NCI-H2029 (cell line): ENCODE measurements at regions not wholly inside any gene's neighbourhood (a gene's known extent, or its start where the extent isn't known, plus 50 kb on each side); places are given as distances from the start of the nearest gene placed in this dataset.
"Not testable (repeated sequence)": the region's sequence is repeated elsewhere in the genome, so short reads cannot be mapped to it uniquely, and the experiment has no call there.

ENCODE experiments used
- DNase-seq: peaks from one replicate; lab custom pipeline; 2025; lab: John Stamatoyannopoulos, UW

DNA sequence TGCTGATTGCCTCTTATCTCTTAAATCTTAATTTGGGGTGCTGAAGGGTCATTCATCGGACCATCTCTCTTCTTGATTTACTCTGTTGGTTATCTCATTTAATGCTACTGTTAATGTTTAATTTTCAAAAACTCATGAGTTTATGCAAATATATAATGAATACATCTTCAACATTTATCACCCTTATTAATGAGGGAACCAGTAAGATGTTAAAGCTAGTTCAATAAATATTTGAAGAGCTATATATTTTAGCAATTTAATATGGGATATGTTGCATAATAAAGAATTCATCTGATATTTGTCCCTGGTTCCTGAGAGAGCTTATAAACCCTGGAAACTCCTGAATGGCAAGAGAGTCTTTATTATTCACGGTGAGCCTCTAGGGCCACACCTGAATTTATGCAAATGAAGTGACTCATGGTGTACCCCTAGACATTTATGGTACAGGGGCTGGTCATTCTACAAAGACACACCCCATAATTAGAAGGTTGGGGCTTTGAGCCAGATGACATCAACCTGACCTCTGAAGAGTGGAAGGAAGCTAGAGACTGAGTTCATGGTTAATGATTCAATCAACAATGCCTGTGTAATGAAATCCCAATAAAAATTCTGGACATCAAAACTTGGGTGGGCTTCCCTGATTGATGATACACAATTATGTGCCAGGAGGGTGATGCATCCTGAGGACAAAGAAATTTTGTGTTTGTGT lies 339.5 kb upstream of the ZNF608 start:
- no peak for DNase-seq

DNA sequence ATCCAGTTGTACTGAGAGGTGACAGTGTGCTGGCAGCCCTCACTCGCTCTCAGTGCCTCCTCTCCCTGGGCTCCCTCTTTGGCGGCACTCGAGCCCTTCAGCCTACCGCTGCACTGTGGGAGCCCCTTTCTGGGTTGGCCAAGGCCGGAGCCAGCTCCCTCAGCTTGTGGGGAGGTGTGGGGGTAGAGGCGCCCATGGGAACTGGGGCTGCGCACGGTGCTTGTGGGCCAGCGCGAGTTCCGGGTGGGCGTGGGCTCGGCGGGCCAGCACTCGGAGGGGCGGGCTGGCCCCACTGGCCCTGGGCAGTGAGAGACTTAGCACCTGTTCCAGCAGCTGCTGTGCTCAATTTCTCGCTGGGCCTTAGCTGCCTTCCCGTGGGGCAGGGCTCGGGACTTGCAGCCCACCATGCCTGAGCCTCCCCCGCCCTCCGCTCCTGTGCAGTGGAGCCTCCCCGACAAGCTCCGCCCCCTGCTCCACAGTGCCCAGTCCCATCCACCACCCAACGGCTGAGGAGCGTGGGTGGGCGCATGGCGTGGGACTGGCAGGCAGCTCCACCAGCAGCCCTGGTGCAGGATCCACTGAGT lies 342.2 kb upstream of the ZNF608 start:
- DNase-seq, result no peak

DNA sequence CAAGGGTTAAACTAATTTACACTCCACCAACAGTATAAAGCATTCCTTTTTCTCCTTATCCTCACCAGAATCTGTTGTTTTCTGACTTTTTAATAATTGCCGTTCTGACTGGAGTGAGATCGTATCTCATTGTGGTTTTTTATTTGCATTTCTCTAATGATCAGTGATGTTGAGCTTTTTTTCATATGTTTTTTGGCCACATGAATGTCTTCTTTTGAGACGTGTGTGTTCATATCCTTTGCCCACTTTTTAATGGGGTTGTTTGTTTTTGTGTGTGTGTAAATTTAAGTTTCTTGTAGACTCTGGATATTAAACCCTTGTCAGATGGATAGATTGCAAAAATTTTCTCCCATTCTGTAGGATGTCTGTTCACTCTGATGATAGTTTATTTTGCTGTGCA lies 345.7 kb upstream of the ZNF608 start:
- not testable (repeated sequence) for DNase-seq

DNA sequence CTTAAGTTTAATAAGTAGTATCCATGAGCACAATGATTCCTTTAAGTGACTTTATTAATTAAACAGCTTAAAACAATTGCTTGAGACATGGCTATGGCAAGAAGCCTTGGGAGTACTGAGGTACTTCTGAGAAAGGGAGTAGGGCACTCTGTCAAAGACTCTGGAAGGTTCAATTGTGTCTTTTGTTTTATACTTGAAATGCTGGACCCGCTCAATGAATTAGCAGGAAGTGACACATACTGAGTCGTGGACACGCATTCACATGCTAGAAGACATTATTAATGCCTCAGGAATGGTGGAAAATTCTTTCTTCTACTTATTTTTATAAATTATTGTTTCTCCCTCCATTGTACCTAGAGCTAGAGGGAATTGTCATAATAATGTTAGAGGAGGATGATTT lies 347.3 kb upstream of the ZNF608 start:
- DNase-seq, result no peak

- DNase-seq, result no peak
Measured at GRCh38 chr5:125100342-125100741, 353.9 kb upstream of the ZNF608 start.

- DNase-seq, result no peak
Measured at GRCh38 chr5:125100951-125101350, 354.5 kb upstream of the ZNF608 start.

DNA sequence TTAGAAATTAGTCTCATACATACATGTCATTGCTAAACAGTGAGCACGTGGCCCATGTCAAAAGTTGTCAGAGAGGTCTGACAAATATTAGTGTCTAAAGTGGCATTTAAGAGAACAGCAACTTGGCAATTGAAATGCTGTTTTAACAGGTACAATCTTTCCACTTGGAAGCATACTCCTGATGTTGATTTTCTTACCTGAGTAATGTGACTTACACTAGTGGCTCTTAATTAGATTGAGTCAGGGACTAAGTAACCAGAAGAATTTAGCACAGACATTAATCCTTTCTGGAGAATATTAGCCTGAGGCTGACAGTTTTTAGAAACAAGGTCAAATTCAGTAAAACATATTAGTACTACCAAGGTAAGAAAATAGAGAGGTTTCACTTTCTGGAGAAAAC lies 357.0 kb upstream of the ZNF608 start:
- DNase-seq, result no peak

DNA sequence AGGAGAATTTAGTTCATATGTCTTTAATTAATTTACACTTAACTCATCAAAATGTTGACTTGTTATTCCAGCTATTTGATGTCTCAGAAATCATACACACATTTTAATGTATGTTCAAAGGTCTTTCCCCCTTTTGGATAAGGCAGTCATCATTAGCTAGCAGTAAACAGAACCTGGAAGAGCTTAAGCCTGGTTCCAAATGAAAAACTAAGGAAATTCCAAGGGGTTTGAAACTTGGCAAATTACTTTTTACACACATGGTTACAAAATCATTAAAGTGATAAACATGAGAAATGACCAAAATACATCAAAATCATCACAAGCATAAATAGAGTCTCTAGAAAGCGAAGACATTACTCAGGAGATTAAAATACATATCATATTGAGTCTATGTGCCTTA lies 359.8 kb upstream of the ZNF608 start:
- no peak for DNase-seq

DNA sequence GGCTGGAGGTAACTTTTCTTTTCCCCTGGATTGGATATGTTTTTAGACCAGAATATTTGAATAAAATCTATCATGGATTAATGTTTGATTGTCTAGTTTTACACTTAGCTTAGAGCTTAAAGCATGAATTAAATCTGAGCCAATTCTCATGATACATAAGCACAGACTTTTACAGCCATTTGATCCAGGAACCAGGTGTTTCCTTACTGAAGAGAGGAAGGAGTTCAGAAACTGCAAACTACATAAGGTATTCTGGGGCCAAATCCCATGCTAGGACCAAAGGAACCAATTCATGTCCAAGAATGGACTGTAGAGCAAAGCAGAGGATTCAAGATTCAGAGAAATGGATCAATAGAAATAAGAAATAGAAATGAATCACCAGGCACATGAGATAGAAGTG lies 360.4 kb upstream of the ZNF608 start:
- DNase-seq, result no peak

DNA sequence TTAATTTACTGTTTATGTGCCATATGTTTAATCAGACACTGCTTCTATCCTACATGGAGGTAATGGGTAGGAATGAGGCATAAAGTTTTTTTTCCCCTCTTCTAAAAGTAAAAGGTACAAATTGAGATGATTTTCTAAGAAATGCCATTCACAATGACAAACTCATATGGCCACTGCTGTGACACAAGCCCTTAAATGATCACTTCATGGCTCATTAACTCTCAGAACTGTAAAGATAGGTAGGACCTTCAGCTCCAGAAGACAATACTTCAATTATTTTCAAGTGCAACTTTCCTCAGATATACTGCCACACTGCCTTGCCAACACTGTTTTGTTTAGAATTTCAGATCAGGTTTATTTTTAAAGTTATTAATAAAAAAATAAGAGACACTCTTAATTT lies 362.9 kb upstream of the ZNF608 start:
- DNase-seq, result no peak

DNA sequence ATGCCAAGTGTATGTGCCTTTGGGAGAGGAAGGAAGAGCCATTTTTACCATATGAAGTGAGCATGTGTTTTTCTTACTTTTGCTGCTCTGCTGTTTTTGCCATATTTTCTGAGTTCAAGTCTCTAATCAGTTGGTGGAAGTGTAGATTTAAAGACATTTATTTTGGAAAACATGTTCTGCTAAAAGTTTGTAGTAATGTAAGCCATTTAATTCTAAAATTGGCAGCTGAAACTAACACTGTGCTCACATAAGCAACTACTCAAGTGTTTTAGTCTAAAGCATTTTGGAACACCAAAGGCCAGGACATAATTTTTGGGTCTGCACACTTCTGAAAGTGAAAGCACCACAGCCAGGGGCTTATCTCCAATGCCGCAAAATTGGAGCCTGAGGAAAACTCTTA lies 363.4 kb upstream of the ZNF608 start:
- DNase-seq, result no peak

- no peak for DNase-seq
Measured at GRCh38 chr5:125112196-125112595, 365.8 kb upstream of the ZNF608 start.

DNA sequence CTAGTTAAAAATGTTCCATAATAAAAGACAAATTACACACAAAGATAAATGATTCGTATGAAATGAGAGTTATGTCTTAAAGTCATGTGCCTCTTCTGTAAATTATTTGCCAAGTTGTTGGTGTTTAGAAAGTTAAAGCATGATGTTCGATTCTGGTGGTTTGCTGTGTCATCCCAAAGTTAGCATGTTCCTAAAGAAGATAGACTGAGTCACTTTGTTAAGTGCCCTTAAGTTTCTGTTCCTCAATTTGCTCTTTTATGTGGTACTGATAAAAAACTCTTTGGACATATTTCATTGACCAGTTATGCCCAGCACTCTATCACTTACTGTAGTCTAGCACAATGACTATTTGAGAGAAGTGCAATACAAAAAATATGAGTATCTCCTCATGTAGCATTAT lies 366.9 kb upstream of the ZNF608 start:
- DNase-seq, result no peak

DNA sequence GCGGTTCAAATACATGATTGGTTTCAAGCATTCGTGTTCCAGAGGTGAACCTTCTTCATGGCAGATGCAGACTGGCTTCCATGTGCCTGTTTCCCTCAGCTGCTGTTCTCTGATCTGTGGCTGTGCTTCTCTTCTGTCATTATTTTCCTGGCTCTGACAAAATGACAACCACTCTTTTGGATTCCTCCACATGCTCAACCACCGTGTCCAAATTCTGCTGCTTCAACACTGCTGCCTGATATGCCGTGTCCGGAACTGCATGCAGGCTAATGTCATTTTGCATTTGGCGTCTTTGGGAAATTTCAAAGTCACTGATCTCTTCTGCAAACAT lies 368.7 kb upstream of the ZNF608 start:
- no peak for DNase-seq

- no peak for DNase-seq
Measured at GRCh38 chr5:125117566-125117965, 371.1 kb upstream of the ZNF608 start.

DNA sequence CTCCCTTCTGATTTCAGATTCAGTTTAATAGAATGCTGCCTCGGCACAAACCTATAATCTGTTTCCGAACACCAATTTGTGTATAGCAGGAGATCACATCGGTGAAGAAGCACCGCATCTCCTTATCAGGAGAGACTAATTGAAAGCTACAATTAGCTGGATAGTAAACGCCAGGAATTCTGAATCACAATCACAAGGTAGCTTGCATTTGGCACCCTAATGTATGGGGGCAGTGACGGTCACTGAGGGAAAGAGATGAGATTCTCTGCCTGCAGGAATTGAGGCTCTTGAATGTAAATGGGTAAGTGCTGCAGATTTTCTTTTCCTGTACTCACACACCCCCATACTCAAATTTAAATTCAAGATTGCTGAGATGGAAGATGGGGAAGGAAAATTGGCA lies 373.6 kb upstream of the ZNF608 start:
- no peak for DNase-seq

GRCh38 chr5:125125031-125125823 lies 378.8 kb upstream of the ZNF608 start:
- no peak for DNase-seq

DNA sequence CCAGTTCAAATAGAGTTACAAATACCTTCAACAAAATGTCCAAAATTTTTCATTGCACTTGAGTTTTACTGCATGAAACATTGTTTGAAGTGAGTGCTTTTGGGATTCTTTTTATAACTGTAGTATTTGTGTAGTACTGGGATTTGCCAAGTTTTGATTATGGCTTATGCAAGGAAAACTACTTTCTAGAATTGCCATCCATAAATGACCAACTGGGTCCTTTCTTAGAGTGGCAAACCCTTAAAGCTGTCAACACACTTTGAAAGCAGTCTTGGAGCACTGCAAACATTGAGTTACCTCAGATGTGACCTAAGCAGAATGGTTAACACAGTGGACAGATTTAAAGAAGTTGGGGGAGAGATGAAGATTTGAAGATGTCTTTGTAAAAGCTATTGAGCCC lies 379.6 kb upstream of the ZNF608 start:
- no peak for DNase-seq

DNA sequence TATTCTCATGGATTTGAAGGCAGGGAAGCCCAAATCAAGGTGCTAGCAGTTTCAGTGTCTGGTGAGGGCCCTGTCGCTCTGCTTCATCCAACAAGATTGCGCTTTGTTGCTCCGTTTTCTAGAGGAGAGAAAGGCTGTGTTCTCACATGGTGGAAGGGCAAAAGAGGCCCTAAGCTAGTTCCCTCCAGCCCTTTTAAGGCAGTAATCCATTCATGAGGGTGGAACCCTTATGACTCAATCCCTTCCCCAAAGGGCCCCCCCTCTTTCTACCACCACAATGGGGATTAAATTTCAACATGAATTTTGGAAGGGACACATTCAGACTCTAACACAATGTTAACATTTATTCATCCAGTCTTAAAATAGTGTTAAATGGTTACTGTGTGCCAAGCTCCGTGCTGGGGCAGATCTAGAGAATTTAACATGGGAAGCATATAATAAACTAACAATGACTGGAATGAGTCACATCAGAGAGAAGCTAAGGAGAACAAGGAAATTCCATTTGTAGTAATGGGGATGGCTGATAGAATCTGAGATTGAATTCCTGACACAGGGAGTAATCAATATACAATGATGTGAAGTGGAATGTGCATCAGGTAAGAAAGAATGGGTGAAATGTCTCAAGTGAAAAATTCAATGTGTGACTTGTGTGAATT lies 382.8 kb upstream of the ZNF608 start:
- no peak for DNase-seq

DNA sequence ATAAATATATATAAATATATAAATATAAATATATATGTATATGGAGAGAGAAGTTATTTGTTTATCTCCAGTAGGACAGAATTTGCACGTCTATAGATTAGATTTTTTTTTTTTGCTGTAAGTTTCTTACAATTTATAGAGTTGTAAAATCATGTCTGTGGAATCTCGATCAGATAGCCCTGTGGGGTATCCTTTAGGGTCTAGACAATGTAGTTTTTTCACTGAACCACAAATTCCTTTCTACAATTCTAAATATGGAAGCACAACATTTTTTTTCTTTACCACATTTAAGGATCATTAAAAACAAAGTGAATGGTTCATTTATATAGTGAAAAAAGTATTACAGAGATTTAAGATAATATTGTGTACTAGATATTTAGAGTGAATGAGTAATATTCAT lies 384.2 kb upstream of the ZNF608 start:
- no peak for DNase-seq

- no peak for DNase-seq
Measured at GRCh38 chr5:125134216-125135081, 388.0 kb upstream of the ZNF608 start.

GRCh38 chr5:125137535-125137934 lies 391.1 kb upstream of the ZNF608 start:
- peak; percentile 57 for DNase-seq
